HG03060 (cell line): ENCODE measurements at regions not wholly inside any gene's neighbourhood (a gene's known extent, or its start where the extent isn't known, plus 50 kb on each side); places are given as distances from the start of the nearest gene placed in this dataset.
"Not testable (repeated sequence)": the region's sequence is repeated elsewhere in the genome, so short reads cannot be mapped to it uniquely, and the experiment has no call there.

ENCODE experiments used
- ATAC-seq: cut with Tn5 transposase; IDR thresholded peaks from one replicate; pipeline ENCODE4 v1.9.1; 2021; ENCODE audit warnings: low read depth, moderate number of reproducible peaks; ENCODE audit not compliant: unreplicated experiment

DNA sequence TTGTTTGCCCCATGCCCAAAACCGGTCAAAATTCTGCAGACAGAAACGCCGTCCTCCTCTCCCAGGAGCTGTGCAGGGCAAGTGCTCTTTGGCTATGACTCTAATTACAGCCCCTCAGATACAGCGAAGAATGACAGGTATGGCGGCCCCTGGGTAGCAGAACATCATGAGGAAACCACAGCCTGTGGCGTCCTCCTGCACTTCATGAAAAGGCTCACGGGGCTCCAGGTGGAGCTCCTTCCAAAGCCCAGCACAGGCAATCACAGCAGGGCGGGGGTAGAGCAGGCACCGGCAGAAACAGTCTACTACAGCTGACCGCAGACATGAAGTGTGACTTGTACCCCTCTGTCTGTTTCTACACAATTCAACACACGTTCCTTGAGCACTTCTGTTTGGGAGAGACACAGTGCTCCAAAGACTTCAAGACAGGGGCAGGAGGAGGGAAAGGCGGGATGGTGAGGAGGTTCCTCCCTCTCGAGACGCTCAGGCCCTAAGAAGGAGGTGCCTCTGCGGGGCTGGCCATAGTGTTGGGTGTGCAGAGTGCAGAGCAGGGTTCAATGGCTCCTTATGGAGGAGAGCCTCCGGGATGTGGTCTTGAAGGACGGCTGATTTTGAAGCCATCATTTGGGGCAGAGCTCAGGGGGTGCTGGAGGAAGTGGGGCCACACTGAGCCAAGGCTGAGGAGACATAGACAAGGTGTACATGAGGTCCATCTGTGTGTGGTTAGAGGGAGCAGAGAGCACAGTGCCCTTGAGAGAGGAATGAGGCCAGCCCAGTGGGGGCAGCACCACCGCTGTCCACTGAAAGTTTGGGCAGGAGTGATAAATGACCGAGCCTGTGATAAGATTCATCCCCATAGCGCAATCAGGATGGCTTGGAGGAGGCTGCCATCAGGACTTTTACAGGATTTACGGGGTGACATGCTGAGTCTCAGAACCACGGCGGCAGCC is 468.3 kb downstream of the EIPR1 start:
- no peak for ATAC-seq

DNA sequence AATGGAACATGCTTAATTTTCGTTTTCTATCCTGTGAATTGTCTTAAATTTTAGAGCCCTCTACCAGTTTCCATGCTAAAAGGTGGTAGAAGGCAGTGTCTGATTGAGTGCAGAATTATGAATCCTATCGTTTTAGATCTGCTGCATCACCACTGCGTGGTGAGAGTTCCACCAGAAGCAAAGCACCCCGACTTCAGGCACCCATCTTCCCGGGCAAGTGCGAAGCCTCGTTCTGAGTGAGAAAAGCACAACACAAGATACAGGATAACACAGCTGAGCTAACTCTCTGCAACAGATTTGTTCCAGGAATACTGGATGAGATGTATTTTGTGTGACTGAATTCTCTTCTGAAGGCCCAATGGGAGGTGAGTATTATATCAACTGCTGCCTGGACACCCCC is 471.5 kb downstream of the EIPR1 start:
- no peak for ATAC-seq

DNA sequence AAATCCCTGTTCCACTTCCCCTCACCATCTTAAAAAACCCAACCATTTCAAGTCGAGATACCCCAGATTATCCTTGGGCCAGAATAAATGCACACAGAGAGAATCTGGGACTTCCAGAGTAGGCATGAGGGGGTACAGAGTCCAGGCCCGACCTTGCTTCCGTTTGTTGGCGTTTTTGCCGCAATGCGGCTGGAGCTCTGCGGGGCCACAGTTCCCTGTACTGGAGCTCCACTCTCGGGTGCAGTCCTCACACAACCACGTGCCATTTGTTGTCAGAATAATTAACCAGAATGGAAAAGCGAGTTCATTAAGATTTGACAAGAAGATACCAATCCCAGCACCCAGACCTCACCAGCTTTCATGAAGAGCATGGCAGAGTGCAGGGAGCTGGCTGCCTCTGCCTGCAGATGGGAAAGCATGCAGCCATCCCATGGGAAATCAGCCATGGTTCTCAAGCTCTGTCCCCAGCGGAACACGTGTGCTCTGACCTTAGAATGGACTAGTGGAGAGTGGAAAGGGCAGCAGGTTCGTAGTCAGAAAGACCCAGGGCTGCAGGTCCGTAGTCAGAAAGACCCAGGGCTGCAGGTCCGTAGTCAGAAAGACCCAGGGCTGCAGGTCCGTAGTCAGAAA is 472.8 kb downstream of the EIPR1 start:
- ATAC-seq: no peak

DNA sequence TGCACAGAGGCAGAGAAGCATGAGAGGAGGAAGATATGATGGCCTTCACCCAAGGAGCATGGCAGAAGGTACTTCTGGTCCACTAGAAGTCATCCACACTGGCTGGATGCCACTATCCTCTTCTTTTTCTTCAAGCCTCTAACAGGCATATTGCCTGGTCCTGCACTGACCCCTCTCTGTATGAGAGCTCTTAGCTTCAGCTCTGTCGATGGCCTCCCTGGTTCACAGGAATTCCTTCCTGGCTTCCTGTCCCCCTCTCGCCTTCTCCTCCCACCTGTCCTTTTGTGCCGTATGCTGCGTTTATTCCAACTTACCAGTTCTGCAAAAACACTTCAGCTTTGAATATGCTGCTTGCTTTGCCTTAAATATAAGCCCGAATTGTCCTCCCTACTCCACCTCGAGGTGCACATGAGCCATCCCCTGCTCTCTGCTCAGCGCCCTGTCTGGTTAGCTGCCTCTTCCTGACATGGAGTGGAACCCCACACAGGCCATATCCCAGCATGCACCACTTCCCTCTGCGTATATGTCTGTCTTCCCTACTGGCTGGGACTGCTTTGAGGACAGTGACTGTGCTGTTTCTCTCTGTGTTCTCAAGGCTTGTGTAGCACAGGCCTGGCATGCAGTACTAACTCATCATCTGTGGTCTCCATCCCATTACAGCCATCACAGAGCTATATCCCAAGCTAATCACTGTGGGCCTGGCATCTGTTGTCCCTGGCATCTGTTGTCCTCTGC is 474.9 kb downstream of the EIPR1 start:
- no peak for ATAC-seq

DNA sequence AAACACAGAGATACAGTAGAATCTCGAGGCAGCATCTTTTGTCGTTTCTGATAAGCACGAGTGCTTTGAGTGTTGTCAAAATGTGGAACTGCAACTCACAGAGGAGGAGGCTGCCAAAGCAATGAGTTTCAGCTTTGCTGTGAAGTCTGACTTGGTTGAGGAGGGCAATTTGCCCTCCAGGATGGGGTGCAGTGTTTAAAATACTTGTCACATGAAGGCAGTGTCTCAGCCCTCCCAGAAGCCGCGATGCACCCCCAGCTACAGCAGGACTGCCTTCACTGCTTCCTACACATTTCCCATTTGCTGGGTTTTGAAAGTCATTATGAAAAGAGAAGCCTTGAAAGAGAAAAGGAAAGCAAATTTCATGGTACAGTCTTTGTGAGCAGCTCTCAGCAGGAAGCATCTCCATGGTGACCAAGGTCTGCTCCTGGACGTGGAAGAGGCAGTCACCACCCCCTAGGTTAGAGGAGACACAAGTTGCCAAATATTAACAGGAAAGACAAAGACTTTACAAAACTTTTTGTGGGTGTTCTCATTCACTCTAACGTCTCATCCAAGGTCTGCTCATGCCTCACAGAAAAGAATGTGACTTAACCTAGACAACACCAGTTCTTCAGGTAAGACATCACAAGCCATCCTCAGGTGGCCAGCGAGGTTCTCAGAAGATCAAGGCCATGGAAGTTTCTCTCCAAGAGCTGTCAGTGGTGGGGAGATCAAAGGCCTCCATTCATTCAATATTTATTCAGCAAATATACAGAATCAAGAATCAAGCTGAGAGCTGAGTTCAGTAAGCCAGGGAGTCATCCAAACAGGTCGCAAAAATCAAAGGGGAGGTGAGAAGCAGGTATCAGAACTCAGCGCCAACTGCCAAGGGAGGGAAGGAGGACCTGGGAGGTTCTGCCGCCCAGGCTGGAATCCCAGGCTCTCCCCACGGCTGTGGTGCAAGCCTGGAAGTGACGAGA is 476.0 kb downstream of the EIPR1 start:
- peak; percentile 81 for ATAC-seq

DNA sequence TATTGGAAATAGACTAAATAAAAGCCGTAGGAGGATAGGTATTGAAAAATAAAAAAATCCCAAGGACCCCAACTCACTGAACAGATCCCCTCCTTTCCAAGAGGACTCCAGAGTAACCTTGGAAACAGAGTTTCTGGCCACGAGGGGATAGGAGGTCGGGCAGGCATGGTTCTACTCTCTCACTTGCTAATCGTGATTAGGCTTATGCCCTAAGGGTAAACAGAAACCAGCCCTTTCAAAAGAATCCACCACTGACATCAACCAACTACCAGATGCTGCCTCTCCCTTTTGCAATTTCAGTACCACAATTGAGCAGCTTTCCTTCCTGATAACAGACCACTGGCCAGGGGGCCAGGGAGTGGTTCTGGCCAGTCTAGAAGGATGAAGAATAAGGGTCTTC is 477.8 kb downstream of the EIPR1 start:
- ATAC-seq: no peak

DNA sequence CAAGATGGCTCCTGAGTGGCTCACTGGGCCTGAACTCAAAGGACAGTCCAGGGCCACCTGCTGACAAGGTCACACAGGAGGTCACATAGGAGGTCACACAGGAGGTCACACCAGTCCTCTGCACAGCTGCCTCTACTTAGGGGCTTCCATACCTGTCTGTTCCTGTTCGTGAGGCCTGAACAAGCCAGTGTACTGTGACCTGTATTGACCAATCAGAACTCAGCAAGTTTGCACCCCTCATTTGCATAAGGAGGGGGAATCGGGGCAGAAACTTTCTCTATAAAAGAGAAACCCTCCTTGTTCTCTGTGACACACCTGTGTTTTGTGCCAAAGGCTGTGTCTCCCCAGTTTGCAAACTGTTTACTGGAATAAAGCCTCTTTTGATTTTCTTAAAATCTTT is 478.9 kb downstream of the EIPR1 start:
- ATAC-seq: no peak

DNA sequence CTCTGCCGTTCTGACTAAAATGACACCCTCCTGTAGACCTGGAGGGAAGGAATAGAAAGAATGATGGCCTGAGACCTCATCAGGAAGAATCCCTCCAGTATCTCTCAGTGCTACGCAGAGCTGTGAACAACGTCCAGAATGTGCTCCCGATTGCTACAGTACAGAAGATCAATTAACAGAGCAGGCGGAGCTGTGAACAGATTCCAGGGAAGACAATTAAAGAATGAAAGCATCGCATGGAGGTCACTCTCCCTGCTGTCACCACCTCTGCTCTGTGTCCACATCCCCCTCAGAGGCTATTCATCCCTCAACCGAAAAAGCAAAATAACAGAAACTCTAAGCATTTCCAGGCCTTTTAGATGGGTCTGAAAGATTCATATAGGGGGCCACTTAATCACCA is 481.0 kb downstream of the EIPR1 start:
- no peak for ATAC-seq

DNA sequence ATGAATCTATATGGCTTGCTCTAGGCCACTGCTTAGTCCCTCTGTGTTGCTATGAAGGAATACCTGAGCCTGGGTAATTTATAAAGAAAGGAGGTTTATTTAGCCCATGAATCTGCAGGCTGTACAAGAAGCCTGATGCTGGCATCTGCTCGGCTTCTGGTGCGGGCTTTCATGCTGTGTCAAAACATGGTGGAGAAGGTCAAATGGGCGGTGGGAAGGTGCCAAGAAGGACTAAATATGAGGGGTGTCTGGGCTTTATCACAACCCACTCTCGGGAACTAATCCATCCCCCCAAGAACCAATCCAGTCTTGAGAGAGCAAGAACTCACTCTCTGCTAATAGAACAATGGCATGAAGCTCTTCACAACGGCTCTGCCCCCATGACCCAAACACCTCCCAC is 481.6 kb downstream of the EIPR1 start:
- ATAC-seq: no peak

DNA sequence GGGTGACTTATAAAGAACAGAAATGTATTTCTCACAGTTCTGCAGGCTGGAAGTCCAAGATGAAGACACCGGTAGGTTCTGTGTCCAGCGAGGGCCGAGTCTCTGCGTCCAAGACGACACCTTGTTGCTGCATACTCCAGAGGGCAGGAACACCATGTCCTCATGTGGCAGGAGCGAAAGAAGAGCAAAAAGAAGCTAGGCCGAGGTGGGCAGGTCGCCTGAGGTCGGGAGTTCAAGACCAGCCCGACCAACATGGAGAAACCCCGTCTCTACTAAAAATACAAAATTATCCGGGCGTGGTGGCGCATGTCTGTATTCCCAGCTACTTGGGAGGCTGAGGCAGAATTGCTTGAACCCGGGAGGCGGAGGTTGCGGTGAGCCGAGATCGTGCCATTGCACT is 483.6 kb downstream of the EIPR1 start:
- not testable (repeated sequence) for ATAC-seq

DNA sequence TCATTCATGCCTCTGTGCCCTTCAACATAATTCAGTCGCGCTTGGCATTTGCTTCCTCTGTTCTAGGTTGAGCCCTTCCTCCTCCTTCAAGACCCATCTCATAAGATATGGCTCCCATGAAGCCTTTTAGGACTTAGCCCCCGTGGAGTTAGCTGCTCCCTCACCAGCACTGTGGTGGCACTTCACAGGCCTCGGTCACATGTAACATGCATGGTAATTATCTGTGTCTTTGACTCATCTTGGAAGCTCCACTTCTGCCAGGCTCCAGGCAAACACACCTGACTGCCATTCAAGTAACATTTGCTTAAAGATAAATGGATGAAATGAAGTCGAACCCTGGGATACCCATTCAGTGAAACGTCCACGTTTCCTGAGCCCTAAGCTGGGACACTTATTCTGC is 484.7 kb downstream of the EIPR1 start:
- ATAC-seq: no peak

DNA sequence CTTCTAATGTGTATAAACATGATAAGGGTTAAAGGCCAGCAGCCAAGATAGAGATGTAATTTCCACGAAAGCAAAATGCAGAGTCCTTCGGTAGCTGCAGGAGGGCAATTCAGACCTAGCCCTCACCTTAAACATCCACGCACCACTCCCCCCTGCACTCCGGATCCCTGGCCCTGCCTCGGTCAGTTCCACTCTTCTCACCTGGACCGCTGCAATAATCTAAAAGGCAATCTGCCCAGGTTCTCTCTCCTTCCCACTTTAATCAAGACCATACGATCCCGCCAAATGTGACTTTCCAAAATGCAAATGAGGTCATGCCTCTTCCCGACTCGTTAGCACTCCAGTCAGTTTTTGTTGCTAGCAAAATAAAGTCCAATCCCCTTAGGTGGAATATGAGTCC is 485.2 kb downstream of the EIPR1 start:
- no peak for ATAC-seq

DNA sequence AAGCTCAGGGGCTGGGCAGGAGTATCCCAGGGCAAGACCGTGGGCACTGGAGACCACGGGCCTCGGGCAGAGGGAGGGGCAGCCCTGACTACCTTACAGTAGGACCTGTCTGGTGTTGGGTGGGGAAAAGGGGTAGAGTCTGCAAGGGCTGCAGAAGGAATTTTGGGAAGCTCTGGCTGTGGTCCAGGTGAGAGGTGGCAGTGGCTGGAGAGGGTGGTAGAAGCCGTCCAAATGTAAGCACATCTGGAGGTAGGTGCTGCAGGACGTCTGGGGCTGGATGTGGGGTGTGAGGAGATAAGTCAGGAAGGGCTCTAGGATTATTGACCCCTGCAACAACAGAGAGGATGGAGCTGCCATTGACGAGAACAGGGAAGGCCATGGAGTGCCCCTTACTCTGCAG is 486.7 kb downstream of the EIPR1 start:
- no peak for ATAC-seq

DNA sequence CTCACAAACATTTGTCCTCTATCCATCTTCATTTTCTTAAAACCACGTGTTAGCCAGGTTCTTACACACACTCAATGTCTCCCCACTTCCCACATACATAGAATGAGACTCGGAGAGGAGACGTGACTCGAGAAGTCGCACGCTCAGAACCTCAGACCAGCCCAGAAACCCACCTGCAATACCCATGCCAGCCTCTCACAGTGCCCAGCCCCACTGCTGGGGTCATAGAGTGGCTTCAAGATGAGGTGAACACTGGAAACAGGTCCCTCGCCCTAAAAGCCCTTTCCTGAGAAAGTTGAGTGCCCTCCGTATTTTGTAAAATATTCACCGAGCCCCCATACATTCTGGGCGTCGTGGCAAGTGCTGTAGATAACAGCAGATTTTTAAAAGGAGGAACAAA is 487.4 kb downstream of the EIPR1 start:
- no peak for ATAC-seq

DNA sequence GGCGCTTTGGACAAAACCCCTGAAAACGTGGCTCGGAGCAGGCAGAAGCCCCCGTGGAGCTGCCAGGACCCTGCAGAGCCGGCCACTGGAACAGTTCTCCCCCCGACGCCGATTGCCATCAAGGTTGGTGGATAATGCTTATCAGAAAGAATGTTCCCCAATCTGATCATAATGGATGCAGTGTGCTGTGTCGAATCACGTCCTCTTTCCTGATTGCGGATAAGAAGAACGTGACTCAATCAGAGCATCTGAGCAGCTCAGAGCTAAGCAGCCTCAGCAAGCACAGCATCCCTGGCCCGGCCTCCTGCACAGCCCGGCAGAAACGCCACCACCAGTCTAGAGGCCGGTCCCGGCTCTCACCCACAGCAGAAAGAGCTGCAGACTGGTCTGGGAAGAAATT is 488.0 kb downstream of the EIPR1 start:
- no peak for ATAC-seq

DNA sequence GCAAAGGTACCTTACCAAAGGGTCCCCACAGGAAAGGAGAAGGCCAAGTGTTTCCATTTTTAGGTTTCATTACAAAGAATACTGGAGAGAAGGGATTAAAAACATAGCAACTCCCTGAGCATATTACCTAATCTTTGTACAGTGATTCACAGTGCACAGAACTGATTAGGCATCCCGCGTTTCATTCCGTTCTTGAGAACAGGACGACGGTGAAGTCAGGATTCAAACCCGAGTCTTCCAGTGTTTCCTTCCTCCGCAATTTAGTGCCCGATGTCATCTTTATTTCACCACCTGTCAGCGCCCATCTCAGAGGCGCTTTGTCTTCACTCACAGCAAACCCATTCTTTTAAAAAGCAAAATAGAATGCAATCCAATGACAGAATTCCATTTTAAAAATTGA is 488.5 kb downstream of the EIPR1 start:
- ATAC-seq: no peak

DNA sequence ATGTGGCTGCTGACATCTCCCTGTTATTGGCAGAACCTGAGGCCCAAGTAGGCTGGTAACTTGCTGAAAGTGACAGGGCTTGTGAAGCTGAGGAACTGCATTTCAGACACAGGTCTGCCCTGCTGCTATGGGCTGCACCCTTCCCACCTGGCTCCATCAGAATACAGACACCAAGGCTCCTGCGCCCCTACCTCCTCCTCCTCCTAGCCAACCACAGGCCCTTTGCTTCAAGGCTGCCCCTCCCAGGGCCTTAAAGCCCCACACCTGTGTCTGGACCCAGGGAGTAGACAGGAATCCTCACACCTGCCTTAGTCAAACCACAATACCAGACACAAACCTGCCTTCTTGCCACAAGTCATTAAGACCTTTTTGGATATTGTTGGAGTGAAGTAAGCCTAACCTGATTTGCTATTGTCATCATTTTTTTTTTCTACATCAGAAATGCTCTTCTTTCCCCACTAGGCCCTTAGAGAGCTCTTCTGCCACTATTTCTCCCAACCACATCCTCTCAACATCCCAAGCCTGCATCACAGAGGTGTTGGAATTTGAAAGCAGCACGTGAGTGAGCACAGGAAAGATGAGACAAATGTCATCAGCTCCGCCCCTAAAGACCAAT is 489.7 kb downstream of the EIPR1 start:
- ATAC-seq: no peak

DNA sequence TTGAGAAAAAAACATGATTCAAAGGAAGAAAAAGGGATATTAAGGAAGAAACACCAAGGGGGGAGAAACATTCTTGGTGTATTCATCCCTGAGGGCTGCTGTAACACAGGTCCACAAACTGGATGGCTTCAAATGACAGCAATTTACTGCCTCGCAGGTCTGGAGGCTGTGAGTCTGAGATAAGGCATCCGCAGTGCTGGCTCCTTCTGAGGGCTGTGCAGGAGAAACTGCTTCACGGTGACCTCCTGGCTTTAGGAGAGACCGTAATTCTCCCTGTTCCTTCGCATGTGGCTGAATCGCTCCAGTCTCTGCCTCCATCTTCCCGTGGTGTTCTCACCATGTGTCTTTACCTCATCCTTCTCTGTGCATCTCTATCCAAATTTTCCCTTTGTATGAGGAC is 490.7 kb downstream of the EIPR1 start:
- ATAC-seq: no peak

DNA sequence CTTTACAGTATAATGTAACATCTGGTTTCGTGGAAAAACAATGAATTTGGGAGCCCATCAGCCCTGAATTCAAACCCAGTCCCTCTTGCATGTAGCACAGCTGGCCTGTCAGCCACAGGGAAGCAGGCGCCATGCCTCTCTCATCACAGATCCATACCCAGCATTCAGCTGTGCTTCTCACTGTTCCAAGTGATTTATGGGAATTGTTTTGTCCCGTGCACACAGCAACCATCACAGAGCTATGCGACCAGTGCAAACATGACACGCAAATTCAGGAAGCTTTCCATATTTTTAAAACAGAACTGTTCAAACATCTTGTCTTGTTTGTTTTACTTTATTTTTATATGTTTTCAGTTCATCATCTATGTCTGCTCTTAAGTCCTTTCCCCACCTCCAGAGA is 496.1 kb downstream of the EIPR1 start:
- no peak for ATAC-seq

DNA sequence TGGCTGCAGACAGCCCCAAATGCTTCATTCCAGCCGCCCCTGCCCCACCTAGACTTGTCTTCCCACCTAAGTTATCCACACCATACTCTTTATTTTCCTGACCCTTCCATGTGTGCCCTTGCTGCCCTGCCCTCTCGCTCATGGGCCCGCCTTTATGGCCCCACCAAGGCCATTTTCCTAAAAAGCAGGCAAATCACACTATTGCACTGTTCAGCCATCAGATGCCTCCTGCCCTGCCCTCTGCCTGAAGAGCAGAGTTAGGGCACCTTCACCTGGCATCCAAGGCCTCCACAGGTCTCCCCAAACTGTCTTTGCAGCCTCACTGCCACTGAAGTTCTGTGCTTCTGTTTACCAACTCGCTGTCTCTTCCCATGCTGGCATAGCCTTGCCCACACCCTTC is 496.7 kb downstream of the EIPR1 start:
- ATAC-seq: no peak
